Activated T-helper 17 cell treated with anti-CD3 and anti-CD28 coated beads, Interleukin-2, amount 50 U/mL, for 72 hours (primary cell): ENCODE measurements at regions not wholly inside any gene's neighbourhood (a gene's known extent, or its start where the extent isn't known, plus 50 kb on each side); places are given as distances from the start of the nearest gene placed in this dataset.

Experiments
- ATAC-seq: fragments of 150-1000 bp; cut with Tn5 transposase; replicated peaks from 2 replicates; pipeline ENCODE4 v1.10.0; 2021; ENCODE audit warnings: mild to moderate bottlenecking, moderate library complexity
- H3K27ac Mint-ChIP-seq: one replicate; pipeline ENCODE4 v1.8.0; 2022; ENCODE audit warnings: mixed read lengths
- H3K27me3 Mint-ChIP-seq: one replicate; pipeline ENCODE4 v1.8.0; 2022; ENCODE audit warnings: mixed read lengths
- H3K36me3 Mint-ChIP-seq: one replicate; pipeline ENCODE4 v1.8.0; 2022; ENCODE audit warnings: low read depth, mild to moderate bottlenecking, mixed read lengths
- H3K4me1 Mint-ChIP-seq: one replicate; pipeline ENCODE4 v1.8.0; 2022; ENCODE audit warnings: mixed read lengths
- H3K4me3 Mint-ChIP-seq: one replicate; pipeline ENCODE4 v1.8.0; 2022; ENCODE audit warnings: mild to moderate bottlenecking, mixed read lengths
- H3K9me3 Mint-ChIP-seq: one replicate; pipeline ENCODE4 v1.8.0; 2022; ENCODE audit warnings: mixed read lengths

DNA sequence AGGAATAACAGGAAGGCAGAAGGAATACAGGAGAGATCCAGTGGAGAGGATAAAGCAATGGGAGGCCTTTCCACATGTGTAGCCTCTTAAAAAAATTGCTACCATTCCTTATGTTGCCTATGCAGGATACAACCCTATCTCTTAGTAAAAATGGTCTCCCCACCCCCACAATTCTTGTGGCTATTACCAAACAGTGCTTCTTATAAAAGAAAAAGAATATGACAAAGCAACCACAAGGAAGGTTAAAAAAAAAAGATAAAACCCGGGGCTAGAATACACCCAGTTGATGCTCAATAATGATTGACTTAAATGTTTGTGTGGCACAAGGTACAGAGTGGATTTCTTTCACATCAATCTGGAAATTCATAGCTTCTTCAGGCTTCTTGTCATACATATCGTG lies 250.9 kb downstream of the HIVEP2 start:
- peaks cover 18% of the 10 kb centered on the region for H3K4me1 Mint-ChIP-seq
- peak overlapping the region; percentile 18 for H3K27ac Mint-ChIP-seq
- H3K4me3 Mint-ChIP-seq: peak overlapping the region; percentile 33
- no peaks in the 10 kb centered on the region for H3K36me3 Mint-ChIP-seq
- ATAC-seq: peak; percentile 62
- no peaks in the 10 kb centered on the region for H3K9me3 Mint-ChIP-seq
- H3K27me3 Mint-ChIP-seq: no peaks in the 10 kb centered on the region

DNA sequence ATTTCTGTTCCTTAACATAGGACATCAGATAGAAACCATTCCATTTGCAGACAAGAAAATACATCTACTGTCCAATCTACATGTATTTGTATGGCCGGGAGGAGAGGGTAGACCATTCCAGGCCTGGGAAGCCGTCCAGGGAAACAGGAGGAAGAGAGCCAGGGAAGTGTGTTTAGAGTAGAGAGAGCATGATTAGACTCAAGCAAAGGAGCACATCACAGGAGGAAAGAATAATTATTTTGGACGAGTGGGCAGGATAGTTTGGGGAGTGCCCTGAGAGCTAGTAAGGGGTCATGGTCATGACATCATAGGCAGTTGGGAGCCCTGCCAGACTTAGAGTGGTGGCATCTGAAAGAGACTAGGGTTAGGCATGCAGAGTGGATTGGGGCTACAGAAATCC lies 250.0 kb downstream of the HIVEP2 start:
- Mint-ChIP-seq H3K27ac (peak overlapping the region; percentile 18), H3K27me3 (no peaks in the 10 kb centered on the region), H3K36me3 (no peaks in the 10 kb centered on the region), H3K9me3 (no peaks in the 10 kb centered on the region), H3K4me1 (peaks cover 18% of the 10 kb centered on the region), H3K4me3 (no peak overlapping the region)
- no peak for ATAC-seq

DNA sequence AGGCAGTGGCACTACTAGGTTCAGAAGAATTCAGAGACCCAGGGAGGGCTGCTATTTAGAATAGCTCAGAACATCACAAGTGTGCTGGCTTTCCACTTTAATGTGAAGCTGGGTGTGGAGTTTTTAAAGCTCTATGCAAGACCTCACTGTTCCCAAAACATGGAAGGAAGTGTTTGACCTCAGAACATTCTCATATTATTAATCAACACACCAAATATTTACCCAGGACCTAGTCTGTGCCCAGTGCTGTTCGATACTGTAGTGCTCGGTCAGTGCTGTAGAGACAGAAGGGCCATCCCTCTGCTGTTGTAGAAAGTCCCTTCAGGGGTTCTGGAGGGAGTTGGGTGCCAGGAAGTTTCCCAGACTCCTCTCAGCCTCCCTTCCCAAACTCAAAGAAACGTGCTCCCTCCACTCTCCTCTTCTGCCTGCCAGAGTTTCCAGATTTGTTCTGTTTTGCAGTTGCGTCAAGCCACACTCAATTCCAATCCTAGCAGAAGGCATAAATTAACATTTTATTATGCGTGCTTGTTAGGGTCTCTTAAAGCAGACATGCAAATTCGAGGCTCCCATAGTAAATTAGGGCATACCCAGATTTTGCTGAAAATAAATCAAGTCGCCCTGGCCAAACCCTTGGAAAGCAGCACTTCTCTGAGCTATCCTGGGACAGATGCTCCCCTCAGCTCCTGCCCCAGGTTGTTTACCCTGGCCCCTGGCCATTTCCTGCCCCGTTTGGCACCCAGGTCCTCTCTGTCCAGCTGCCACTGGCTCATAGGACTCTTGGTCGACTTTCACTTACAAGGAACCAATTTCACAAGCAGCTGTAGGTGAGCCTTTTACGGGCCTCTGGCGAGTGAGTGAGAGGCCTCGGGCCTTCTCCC lies 248.6 kb downstream of the HIVEP2 start:
- Mint-ChIP-seq H3K27ac (no peak overlapping the region), H3K27me3 (no peaks in the 10 kb centered on the region), H3K9me3 (no peaks in the 10 kb centered on the region), H3K4me1 (peaks cover 18% of the 10 kb centered on the region), H3K36me3 (no peaks in the 10 kb centered on the region), H3K4me3 (no peak overlapping the region)
- no peak for ATAC-seq

DNA sequence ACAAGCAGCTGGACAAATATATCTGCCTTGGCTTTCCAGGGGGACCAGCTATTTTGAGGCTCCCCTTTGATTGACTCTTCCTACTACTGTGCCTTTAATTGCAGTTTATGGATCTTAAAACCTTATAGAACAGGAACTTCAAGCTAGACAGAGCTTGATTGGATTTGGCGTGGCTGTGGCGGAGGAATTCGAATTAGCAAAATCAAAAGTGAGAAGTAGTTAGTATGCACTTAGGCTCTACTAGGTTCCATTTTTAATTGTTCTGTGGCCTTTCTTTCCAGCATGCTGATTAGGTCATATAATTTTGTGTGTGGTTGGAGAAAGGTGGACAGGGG lies 248.0 kb downstream of the HIVEP2 start:
- H3K4me1 Mint-ChIP-seq: peaks cover 18% of the 10 kb centered on the region
- no peak overlapping the region for H3K4me3 Mint-ChIP-seq
- no peaks in the 10 kb centered on the region for H3K36me3 Mint-ChIP-seq
- no peaks in the 10 kb centered on the region for H3K27me3 Mint-ChIP-seq
- H3K27ac Mint-ChIP-seq: no peak overlapping the region
- ATAC-seq: no peak
- H3K9me3 Mint-ChIP-seq: no peaks in the 10 kb centered on the region

DNA sequence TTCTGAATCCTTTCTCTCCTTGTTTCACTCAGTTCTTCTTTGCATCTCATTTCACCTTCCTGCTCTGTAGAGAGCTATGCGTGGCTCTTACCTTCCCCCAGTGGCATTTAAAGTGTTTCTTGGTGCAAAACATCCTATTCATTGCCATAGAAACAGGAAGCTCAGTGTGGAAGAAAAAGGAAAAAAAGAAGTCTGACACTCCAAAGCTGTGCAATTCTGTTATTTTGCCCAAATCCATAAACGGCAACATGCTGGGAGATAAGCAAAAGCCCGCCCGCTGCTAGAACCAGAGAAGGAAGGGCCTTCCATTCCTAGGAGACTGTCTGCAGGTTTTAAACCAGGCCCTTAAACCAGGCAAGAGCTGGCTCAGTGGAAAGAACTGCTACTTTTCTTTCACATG lies 247.1 kb downstream of the HIVEP2 start:
- no peak overlapping the region for H3K27ac Mint-ChIP-seq
- no peaks in the 10 kb centered on the region for H3K36me3 Mint-ChIP-seq
- H3K4me1 Mint-ChIP-seq: peaks cover 17% of the 10 kb centered on the region
- H3K4me3 Mint-ChIP-seq: no peak overlapping the region
- no peaks in the 10 kb centered on the region for H3K9me3 Mint-ChIP-seq
- H3K27me3 Mint-ChIP-seq: no peaks in the 10 kb centered on the region
- no peak for ATAC-seq

DNA sequence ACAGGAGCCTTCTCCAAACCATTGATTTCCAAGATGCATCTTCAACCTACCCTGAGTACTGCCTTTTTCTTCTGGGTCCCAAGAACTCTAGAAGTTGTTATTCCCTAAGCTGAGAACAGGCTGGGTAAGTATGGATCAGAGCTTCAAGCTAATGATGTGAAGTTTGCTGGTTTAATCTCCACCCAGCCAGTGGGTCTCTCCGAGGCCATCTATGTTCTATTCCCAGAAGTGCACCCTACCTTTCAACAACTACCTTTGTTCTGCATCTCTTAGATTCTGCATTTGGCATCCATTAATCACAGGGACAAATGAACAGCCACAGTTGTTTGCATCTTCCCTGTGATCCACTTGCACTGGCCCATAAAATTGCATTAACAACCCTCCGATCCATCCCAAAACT lies 246.2 kb downstream of the HIVEP2 start:
- no peak overlapping the region for H3K4me3 Mint-ChIP-seq
- peak overlapping the region; percentile 53 for H3K27ac Mint-ChIP-seq
- no peaks in the 10 kb centered on the region for H3K27me3 Mint-ChIP-seq
- H3K4me1 Mint-ChIP-seq: peaks cover 12% of the 10 kb centered on the region
- no peak for ATAC-seq
- no peaks in the 10 kb centered on the region for H3K36me3 Mint-ChIP-seq
- H3K9me3 Mint-ChIP-seq: no peaks in the 10 kb centered on the region

DNA sequence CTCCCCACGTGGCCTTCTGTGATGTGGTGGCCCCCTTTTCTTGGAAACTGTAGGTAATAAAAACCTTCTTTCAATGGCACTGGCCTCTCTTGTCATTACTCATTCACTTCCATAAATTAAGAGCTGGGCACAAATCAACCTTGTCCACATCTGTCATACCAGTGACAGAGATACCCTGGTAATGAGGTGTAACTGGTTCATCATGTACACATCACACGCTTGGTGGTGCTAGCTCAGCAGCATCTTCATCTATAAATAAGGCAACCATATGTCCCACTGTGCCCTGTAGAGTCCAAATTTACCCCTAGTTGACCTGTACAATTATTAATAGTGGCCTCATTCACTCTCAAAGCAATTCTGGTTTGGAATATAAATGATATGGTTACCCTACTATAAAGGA lies 245.6 kb downstream of the HIVEP2 start:
- Mint-ChIP-seq H3K9me3 (no peaks in the 10 kb centered on the region), H3K27ac (peak overlapping the region; percentile 53), H3K36me3 (no peaks in the 10 kb centered on the region), H3K27me3 (no peaks in the 10 kb centered on the region), H3K4me1 (peaks cover 6% of the 10 kb centered on the region), H3K4me3 (no peak overlapping the region)
- no peak for ATAC-seq

DNA sequence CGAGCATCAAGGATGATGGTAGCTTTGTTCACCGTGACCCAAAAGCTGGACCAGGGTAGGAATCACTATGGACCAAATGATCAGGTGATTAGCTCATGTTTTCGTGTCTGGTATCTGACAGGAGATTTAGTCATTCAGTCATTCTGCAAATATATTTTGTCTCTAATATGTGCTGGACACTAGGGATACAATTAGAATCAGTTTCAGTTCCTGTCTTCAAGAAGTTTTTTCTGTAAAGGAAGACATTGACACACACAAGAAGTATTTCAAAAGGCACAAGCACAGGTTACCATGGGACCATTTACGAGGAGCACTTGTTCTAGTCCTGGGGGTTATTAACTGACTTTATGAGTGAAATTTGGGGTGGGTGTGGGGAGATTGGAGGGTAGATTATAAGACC lies 244.9 kb downstream of the HIVEP2 start:
- Mint-ChIP-seq H3K4me1 (no peaks in the 10 kb centered on the region), H3K4me3 (no peak overlapping the region)

DNA sequence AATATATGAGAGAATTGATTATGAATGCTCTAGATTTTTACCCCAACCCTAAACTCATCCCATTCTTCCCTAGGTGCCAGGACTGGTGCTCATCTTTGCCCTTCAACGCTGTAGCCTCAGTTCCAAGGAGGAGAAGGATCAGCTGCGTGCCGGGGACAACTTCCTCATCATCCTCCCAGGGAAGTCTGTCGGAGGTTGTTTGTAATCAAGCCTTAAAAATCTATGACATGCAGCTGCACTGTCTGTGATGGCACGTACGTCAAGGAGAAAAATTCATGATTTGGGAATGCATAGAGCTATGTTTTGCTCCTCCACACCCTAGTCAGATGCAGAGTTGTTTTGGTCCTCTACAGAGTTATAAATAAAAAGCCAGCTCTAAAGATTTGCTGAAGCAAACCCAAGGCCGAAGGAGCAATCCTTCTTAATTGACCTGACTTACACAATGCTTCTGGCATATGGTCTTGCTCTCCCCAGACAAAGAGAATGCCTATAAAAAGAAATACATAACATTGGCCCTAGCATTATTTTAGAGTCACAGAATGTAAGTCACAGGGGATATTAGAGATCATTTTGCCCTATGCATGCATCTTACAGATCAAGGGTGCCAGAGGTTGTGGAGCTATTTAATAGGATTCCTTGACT lies 244.2 kb downstream of the HIVEP2 start:
- no peaks in the 10 kb centered on the region for H3K9me3 Mint-ChIP-seq
- no peaks in the 10 kb centered on the region for H3K4me1 Mint-ChIP-seq
- no peak for ATAC-seq
- H3K27ac Mint-ChIP-seq: no peak overlapping the region
- no peak overlapping the region for H3K4me3 Mint-ChIP-seq
- no peaks in the 10 kb centered on the region for H3K27me3 Mint-ChIP-seq
- H3K36me3 Mint-ChIP-seq: no peaks in the 10 kb centered on the region

More for the DNA sequence above, 244.9 kb downstream of the HIVEP2 start:
- Mint-ChIP-seq H3K27ac (no peak overlapping the region), H3K27me3 (no peaks in the 10 kb centered on the region), H3K36me3 (no peaks in the 10 kb centered on the region), H3K9me3 (no peaks in the 10 kb centered on the region)
- no peak for ATAC-seq
